Keratinocyte (primary cell): ENCODE measurements at regions not wholly inside any gene's neighbourhood (a gene's known extent, or its start where the extent isn't known, plus 50 kb on each side); places are given as distances from the start of the nearest gene placed in this dataset.

Experiments used
- EZH2 ChIP-seq: IDR thresholded peaks from one replicate; pipeline ENCODE4 v1.6.1; 2012; ENCODE audit warnings: inconsistent platforms, mild to moderate bottlenecking, low read length, moderate library complexity
- TF ChIP-seq, protein P1 (sequence below), 3 experiments: IDR thresholded peaks in 1 of 3; conservative IDR thresholded peaks in 1 of 3; optimal IDR thresholded peaks in 1 of 3; 2 replicates in 2 of 3; 3 replicates in 1 of 3; pipeline versions ENCODE3 to v1.5.1; 2011; ENCODE audit warnings: low read length in 3 of 3, mild to moderate bottlenecking in 3 of 3, moderate library complexity in 2 of 3, control low read depth in 1 of 3, inconsistent platforms in 1 of 3; ENCODE audit not compliant: insufficient read depth in 2 of 3; ENCODE audit errors: extremely low read depth in 1 of 3

DNA sequence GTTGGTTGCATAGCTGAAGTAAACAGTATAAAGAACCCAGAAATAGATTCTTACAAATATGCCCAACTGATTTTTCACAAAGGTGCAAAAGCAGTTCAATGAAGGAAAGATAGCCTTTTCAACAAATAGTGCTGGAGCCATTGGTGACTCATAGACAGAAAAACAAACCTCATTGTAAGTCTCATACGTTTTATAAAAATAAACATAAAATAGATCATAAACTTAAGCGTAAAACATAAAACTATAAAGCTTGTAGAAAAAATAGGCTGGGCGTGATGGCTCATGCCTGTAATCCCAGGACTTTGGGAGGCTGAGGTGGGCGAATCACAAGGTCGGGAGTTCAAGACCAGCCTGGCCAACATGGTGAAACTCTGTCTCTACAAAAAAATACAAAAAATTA, 318.8 kb upstream of the IGFBP3 start:
- TF ChIP-seq, protein P1, sequence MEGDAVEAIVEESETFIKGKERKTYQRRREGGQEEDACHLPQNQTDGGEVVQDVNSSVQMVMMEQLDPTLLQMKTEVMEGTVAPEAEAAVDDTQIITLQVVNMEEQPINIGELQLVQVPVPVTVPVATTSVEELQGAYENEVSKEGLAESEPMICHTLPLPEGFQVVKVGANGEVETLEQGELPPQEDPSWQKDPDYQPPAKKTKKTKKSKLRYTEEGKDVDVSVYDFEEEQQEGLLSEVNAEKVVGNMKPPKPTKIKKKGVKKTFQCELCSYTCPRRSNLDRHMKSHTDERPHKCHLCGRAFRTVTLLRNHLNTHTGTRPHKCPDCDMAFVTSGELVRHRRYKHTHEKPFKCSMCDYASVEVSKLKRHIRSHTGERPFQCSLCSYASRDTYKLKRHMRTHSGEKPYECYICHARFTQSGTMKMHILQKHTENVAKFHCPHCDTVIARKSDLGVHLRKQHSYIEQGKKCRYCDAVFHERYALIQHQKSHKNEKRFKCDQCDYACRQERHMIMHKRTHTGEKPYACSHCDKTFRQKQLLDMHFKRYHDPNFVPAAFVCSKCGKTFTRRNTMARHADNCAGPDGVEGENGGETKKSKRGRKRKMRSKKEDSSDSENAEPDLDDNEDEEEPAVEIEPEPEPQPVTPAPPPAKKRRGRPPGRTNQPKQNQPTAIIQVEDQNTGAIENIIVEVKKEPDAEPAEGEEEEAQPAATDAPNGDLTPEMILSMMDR (optimal IDR thresholded peaks at IDR 0.05 in 1 of 3, IDR thresholded peaks at IDR 0.05 in 1 of 3, conservative IDR thresholded peaks at IDR 0.05 in 1 of 3; ENCODE audit: extremely low read depth in 1 of 3, insufficient read depth in 2 of 3, low read length in 3 of 3), result no peak
- no peak for TF ChIP-seq EZH2
